ELR (cell line): ENCODE measurements at regions not wholly inside any gene's neighbourhood (a gene's known extent, or its start where the extent isn't known, plus 50 kb on each side); places are given as distances from the start of the nearest gene placed in this dataset.
"Not testable (repeated sequence)": the region's sequence is repeated elsewhere in the genome, so short reads cannot be mapped to it uniquely, and the experiment has no call there.

Experiments used
- DNase-seq: peaks from one replicate; pipeline ENCODE4 v3.0.0-alpha.2; 2015; ENCODE audit warnings: low read depth

- DNase-seq = not testable (repeated sequence)
These were observed 215.0 kb downstream of the STIM2 start for GRCh38 chr4:27075603-27076002.

DNA sequence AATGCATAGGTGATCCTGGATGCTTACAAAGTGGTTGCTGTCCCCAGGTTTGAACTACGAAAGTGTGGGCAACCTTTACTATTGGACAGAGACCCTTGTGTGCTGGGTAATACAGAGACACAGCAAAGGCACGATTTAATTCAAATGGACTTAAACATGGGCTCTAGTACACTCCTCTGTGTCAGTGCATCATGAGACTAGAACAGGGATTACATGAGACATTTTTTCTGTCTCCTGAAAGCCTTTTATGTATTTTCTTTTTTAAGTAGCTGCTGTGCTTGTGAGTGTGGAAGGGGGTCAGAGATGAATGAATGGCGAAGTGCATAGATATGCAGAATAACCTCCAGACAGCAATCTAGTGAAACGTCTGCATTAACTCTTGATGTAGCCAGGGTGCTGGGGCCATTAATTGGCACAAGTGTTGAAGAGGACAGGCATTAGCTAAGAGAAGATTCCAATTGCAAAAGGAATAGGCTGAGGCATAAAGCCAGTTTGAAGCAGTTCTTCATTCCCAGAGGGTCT lies 218.4 kb downstream of the STIM2 start:
- no peak for DNase-seq

DNA sequence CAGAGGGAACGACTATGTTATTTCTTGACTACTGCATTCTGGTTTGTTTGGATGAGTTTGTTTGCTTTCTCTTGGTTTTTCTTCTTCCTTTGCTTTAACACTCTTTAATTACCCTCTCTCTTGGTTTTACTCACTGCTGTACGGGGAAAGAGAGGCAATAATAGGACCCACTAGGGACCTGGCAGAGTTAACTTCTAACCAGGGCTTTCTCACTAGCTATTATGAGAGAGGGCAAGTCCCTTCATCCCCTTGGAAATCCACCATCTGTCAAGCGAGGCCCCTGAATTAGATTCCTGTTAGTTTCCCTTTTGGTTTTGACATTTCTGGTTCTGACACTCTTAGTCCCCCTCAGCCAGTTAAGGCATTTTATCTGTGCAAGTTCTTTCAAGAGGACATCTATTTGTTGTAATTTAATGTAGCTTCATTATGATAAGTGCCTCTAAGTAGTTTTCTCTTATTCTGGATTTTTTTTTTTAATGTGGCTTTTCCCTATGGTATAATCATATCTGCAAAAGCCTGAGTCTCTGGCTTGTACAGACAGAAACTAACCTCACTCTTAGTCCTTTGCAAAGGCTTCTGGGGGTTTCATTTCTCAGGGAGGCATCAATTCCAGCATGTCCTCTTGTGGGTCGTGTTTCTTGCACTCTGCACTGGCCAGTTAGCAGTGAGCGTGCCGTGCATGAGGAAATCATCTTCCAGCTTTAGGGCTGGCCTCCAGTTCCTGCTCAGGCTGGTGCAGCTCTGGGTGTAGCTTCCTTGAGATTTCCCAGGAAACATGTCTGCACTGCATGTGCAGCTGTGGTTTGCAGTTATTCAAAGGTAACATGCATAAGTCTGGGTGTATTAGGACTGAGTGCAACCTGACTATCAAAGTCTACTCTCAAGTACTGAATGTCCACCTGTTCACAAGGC lies 221.3 kb downstream of the STIM2 start:
- DNase-seq = no peak

DNA sequence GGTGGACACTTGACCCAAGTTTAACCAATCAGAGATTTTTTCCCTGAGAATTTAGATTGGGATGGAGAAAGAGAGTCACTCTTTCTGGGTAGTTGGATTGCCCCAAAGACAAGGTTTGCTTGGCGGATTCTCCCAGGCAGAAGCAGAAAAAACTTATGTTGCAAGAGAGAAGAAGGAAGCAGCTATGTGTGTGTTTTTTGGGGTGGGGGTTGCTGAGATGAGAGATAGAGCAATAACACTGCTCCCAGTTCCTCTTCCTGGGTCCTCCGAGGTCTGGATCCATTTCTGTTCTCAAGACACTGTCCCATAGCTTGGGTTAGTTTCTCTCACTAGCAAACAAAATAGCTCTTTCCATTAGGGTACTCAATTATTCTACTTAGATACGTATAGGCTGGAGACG lies 222.1 kb downstream of the STIM2 start:
- DNase-seq = no peak

DNA sequence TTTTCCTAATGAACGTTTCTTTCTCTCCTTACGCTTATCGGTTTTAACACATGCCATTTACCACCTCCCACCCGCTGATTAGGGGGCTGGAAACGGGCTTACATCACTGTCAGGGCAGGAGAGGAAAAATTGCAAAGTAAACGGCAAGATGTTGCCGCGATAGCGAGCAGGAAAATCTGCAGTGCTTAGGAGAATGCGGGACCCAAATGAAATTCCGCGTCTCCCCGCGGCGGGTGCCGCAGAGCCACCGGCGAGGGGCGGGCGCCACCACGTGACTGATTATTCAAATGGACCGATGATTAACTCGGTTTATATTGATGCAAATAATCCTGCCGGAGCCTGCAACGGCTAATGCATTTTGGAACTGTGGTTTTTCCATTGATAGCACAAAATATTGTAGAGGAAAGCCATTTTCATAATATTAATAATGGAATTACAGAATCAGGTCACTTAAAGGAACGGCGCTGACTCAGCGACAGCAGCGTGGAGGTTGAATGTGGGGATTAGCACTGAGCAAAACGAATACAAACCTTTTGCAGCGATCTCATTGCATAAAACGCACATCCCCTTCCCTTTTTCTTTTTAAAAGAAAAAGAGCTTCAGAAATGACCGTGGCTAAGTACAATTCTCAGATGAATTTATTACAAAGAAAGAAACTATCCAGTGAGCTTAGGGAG lies 224.2 kb downstream of the STIM2 start:
- DNase-seq = peak; percentile 51

GRCh38 chr4:27085396-27085795 lies 224.8 kb downstream of the STIM2 start:
- no peak for DNase-seq

- DNase-seq = no peak
These were observed 226.8 kb downstream of the STIM2 start for GRCh38 chr4:27087306-27088045.

- no peak for DNase-seq
These were observed 227.8 kb downstream of the STIM2 start for GRCh38 chr4:27088491-27088890.

DNA sequence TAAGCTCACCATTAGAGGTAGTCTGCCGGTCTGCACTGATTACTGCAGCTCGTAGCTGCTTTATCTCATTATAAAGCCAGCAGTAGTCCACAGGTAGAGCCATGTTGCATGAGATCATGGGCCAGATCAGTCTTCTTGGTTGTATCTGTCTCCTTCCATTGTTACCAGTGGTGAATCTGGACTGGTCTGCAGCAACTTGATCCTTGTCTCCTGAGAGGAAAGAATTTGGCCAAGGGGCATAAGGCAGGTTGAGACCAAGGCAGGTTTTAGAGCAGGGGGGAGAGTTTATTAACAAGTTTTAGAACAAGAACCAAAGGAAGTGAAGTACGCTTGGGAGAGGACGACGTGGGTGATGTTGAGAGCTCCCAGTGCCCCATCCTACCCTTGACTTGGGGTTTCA lies 228.5 kb downstream of the STIM2 start:
- no peak for DNase-seq

DNA sequence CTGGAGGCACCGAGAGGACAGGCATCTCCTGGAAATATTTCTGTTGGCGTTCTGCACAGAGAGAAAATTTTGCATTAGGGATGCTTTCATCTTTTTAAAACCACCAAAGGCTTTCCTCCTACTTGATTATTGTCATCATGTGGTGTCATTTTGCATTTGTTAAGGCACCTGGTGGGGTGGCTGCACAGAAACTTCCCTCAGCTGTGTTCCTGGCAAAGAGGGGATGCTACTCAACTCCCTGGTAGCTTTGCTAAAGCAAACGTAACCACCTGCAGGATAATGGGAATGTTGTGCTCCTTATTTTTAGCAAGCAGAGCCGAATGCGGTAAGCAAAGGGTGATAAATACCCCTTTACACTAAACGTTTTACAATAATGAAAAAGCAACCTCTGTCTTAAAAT lies 229.8 kb downstream of the STIM2 start:
- DNase-seq = no peak

DNA sequence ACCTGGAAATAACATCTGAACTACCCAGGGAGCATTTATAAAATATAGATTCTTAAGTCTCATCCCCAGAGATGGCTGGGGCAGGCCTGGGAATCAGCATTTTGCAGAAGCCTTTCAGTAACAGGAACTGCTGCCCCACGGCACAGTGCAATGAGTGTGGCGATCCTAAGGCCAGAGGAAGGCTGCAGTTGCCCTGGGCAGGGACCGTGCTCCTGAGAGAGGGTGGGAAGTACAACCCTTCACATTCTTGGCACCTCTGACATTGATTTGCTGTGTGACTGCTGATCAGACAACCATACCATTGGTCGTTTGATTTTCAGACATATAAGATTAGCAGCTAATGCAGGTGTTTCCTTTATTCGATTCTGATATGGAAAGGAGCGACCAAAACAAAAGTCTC lies 233.6 kb downstream of the STIM2 start:
- no peak for DNase-seq

GRCh38 chr4:27094783-27095182 lies 234.1 kb downstream of the STIM2 start:
- DNase-seq = no peak

GRCh38 chr4:27096142-27096824 lies 235.6 kb downstream of the STIM2 start:
- peak; percentile 21 for DNase-seq

DNA sequence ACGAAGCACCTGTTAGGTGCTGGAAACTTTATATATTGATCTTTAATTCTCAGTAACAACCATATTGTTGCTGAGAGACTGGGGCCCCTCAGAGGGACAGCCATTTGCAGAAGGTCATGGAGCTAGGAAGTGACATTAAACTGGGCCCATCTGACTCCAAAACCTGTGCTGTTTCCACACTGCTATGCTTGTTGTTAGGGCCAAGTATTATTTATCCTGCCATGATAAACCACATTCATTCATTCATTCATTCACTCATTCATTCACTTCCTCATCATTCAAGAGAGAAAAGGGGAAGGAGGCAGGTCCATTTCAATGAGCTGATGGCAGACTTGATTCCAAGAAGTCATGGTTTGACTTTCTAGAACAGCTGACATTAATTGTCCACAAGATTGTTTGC lies 237.4 kb downstream of the STIM2 start:
- no peak for DNase-seq

GRCh38 chr4:27100713-27101112 lies 240.1 kb downstream of the STIM2 start:
- no peak for DNase-seq

DNA sequence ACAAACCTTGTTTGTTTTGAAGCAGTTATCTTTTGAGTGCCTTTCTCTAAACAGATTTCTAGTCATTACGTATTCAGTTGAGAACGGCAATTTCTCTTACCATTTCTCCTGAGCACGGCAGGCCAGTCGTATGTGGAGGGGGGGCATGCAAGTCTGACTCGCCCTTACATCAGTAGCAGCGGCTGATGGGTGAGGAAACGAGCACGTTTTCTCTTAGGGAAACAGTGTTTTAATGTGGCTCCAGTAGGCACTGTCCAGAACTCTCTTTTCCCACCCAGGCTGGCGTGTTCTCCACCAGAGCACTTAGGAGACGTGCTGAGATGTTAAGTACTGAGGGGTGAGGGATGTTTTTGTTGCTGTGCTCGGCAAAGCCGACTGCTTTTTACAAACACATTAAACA lies 240.5 kb downstream of the STIM2 start:
- DNase-seq = no peak

GRCh38 chr4:27101561-27101960 lies 240.9 kb downstream of the STIM2 start:
- DNase-seq = no peak

GRCh38 chr4:27111627-27112026 lies 251.0 kb downstream of the STIM2 start:
- DNase-seq = no peak

DNA sequence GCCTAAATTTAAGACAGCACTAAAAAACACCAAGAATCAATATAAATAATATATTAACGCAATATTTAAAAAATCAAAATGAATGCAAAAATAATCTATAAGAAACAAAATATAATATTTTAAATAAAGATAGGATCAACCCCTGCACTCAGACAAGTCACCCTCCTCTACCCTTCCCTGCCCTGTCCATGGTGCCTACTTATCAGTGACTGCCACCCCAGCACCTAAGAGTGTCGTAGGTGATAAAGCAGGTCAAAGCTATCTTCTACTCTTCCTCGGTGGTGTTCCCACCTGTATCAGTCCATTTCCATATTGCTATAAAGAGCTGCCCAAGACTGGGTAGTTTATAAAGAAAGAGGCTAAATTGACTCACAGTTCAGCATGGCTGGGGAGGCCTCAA lies 251.9 kb downstream of the STIM2 start:
- no peak for DNase-seq

DNA sequence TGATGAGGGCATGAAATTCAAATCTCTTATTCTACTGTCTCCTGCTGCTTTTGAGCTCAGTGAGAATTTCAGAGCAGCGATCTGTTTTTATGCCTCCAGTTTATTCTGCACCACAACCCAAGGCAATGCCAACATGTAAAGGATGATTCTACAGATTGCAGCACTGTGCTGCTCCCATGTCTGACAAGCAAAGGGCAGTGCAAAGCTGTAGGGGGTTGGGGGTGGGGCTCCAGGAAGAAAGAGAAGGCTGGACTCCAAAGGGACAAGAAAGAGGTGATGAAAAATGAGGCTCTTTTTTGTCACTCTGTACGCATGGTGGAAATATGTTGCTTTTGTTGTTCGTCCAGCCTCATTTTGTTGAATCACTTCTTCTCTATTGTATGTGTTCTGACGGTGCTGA lies 254.6 kb downstream of the STIM2 start:
- DNase-seq = no peak

DNA sequence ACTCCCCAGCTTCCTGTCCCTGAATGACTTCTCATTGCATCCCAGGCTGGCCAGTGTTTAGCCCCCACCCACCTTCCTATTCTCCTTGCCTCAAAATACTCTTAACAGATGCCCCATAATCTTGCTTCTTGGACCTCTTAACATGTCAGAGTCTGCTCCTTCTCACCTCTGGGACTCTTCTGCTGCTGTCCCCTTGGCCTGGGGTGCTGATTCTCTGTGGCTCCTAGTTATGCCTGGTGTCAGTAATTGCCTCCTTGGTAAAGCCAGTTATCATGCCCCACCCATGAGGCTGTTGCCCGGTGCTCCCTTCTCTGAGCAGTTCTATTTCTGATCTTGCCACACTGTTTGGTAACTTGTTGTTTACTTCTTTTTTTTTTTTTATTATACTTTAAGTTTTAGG lies 256.8 kb downstream of the STIM2 start:
- DNase-seq = no peak

DNA sequence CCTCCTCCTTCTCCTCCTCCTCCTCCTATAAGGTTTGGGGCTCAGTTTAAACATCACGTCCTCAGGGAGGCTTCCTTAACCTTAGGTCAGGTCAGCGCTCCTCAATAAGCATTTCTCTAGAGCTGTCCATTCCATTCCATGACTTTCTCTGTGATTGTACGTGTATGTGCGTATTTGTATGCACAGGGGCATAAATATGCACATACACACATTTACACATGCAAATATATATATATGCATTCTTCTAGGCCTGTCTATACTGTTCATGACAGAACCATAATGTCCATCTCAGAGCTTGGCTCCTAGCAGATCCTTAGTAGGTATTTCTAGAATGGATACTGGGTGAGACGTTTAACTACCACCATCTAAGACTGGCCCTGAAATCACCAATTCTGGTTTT lies 258.6 kb downstream of the STIM2 start:
- no peak for DNase-seq
